K562 (cell line): ENCODE measurements at regions not wholly inside any gene's neighbourhood (a gene's known extent, or its start where the extent isn't known, plus 50 kb on each side); places are given as distances from the start of the nearest gene placed in this dataset.

Source experiments
- CBX5 ChIP-seq: IDR thresholded peaks from 2 replicates; pipeline ENCODE4 v1.6.1; 2014; ENCODE audit warnings: low read depth, borderline replicate concordance
- CEBPB ChIP-seq: fragments of 450-650 bp; IDR thresholded peaks from 2 replicates; pipeline ENCODE4 v1.6.1; 2016; ENCODE audit warnings: missing genetic modification characterization, missing compliant biosample characterization
- CHD1 ChIP-seq: fragments of 200-600 bp; sonication (generic); IDR thresholded peaks from one replicate; pipeline ENCODE4 v1.6.1; 2012; ENCODE audit warnings: mild to moderate bottlenecking, moderate library complexity, low read length, inconsistent platforms
- DMBX1 ChIP-seq: fragments of 250-450 bp; sonication (Bioruptor Pico); IDR thresholded peaks from 2 replicates; pipeline ENCODE4 v1.8.0; 2022; ENCODE audit warnings: inconsistent platforms, mild to moderate bottlenecking, moderate library complexity, borderline replicate concordance
- FOS ChIP-seq: IDR thresholded peaks from 3 replicates; pipeline ENCODE4 v1.6.1; 2011; ENCODE audit not compliant: insufficient read length; ENCODE audit errors: extremely low read depth
- FOXJ3 ChIP-seq: sonication (generic); formaldehyde crosslinking; IDR thresholded peaks from 2 replicates; pipeline ENCODE4 v1.4.0; 2020; ENCODE audit warnings: mild to moderate bottlenecking, missing genetic modification reagents
- FOXK2 ChIP-seq, 2 experiments: fragments of 450-650 bp; IDR thresholded peaks in 1 of 2; conservative IDR thresholded peaks in 1 of 2; 2 replicates each; pipeline ENCODE4 v1.6.1; 2016; ENCODE audit warnings: low read depth in 2 of 2, mild to moderate bottlenecking in 1 of 2
- GATA2 ChIP-seq: sonication (generic); formaldehyde crosslinking; IDR thresholded peaks from 2 replicates; pipeline ENCODE4 v1.4.0; 2020; ENCODE audit warnings: mild to moderate bottlenecking, missing genetic modification reagents
- HDAC6 ChIP-seq: IDR thresholded peaks from 2 replicates; pipeline ENCODE4 v1.6.1; 2012; ENCODE audit warnings: low read depth, mild to moderate bottlenecking, control low read depth, inconsistent platforms, low read length, moderate library complexity
- HNRNPLL ChIP-seq: fragments of 200-400 bp; formaldehyde crosslinking; IDR thresholded peaks from 2 replicates; pipeline ENCODE4 v1.6.1; 2017; ENCODE audit warnings: low read length, low read depth, mild to moderate bottlenecking; ENCODE audit not compliant: poor library complexity, severe bottlenecking
- HNRNPUL1 ChIP-seq: fragments of 200-400 bp; formaldehyde crosslinking; IDR thresholded peaks from 2 replicates; pipeline ENCODE4 v1.6.1; 2017; ENCODE audit warnings: low read length
- KAT7 ChIP-seq: sonication (generic); formaldehyde crosslinking; IDR thresholded peaks from 2 replicates; pipeline ENCODE4 v1.8.0; 2022; ENCODE audit warnings: missing genetic modification reagents, mild to moderate bottlenecking, borderline replicate concordance
- MCM7 ChIP-seq, 2 experiments: fragments of 450-650 bp; IDR thresholded peaks; 2 replicates each; pipeline ENCODE4 v1.6.1; 2016 to 2018
- MYNN ChIP-seq, 2 experiments: sonication (generic); formaldehyde crosslinking in 1 of 2; IDR thresholded peaks; 2 replicates each; pipeline versions ENCODE4 v1.5.0 to v1.6.1; 2016 to 2020; ENCODE audit warnings: antibody characterized with exemption in 1 of 2, missing genetic modification reagents in 1 of 2
- NCOR1 ChIP-seq: fragments of 450-650 bp; IDR thresholded peaks from 2 replicates; pipeline ENCODE4 v1.6.1; 2016; ENCODE audit warnings: mild to moderate bottlenecking, moderate library complexity
- NR1H2 ChIP-seq: sonication (generic); formaldehyde crosslinking; IDR thresholded peaks from 2 replicates; pipeline ENCODE4 v1.4.0; 2020; ENCODE audit warnings: mild to moderate bottlenecking, missing genetic modification reagents
- RBM39 ChIP-seq: fragments of 200-400 bp; formaldehyde crosslinking; optimal IDR thresholded peaks from 2 replicates; pipeline ENCODE3; 2018; ENCODE audit warnings: low read depth, low read length
- RHOXF2B ChIP-seq: fragments of 250-450 bp; sonication (Bioruptor Pico); conservative IDR thresholded peaks from 2 replicates; pipeline ENCODE4 v1.5.1; 2021
- RNF2 ChIP-seq: sonication (generic); IDR thresholded peaks from 2 replicates; pipeline ENCODE4 v1.6.1; 2016
- SAFB2 ChIP-seq: fragments of 200-400 bp; formaldehyde crosslinking; IDR thresholded peaks from 2 replicates; pipeline ENCODE4 v1.6.1; 2018; ENCODE audit warnings: borderline replicate concordance, low read length, low read depth, moderate library complexity; ENCODE audit not compliant: severe bottlenecking
- SNRNP70 ChIP-seq: fragments of 200-400 bp; formaldehyde crosslinking; optimal IDR thresholded peaks from 2 replicates; pipeline ENCODE3; 2017; ENCODE audit warnings: low read depth, low read length
- TSHZ1 ChIP-seq: fragments of 250-450 bp; sonication (Bioruptor Pico); IDR thresholded peaks from 2 replicates; pipeline ENCODE4 v1.4.0; 2020; ENCODE audit warnings: mild to moderate bottlenecking, moderate library complexity
- ZBTB17 ChIP-seq: fragments of 450-650 bp; formaldehyde crosslinking; IDR thresholded peaks from 2 replicates; pipeline ENCODE4 v1.4.0; 2020; ENCODE audit warnings: mild to moderate bottlenecking
- ZNF133 ChIP-seq: fragments of 250-450 bp; sonication (Bioruptor Pico); IDR thresholded peaks from 2 replicates; pipeline ENCODE4 v1.4.0; 2020; ENCODE audit warnings: mild to moderate bottlenecking
- ZNF274 ChIP-seq: IDR thresholded peaks from 2 replicates; pipeline ENCODE4 v1.6.1; 2011; ENCODE audit warnings: low read depth, mild to moderate bottlenecking, low read length, moderate library complexity, borderline replicate concordance
- ZNF311 ChIP-seq: fragments of 250-450 bp; sonication (Bioruptor Pico); IDR thresholded peaks from 2 replicates; pipeline ENCODE4 v1.4.0; 2020; ENCODE audit warnings: mild to moderate bottlenecking, moderate library complexity
- ZNF830 ChIP-seq: fragments of 250-450 bp; sonication (Bioruptor Pico); IDR thresholded peaks from 2 replicates; pipeline ENCODE4 v1.5.0; 2021; ENCODE audit warnings: mild to moderate bottlenecking
- TF ChIP-seq, protein P1 (sequence below): fragments of 250-450 bp; sonication (Bioruptor Pico); IDR thresholded peaks from 2 replicates; pipeline ENCODE4 v1.8.0; 2022; ENCODE audit warnings: moderate library complexity, mild to moderate bottlenecking, inconsistent platforms

- TF ChIP-seq DMBX1 (CRISPR knock-in tag): no peak
- TF ChIP-seq RHOXF2B: no peak
- no peak for TF ChIP-seq CHD1
- no peak for TF ChIP-seq ZBTB17 (CRISPR knock-in tag)
- no peak for TF ChIP-seq MYNN (IDR thresholded peaks at IDR 0.05)
- TF ChIP-seq MYNN (CRISPR knock-in tag; IDR thresholded peaks at IDR 0.05): no peak
- no peak for TF ChIP-seq ZNF133 (CRISPR knock-in tag)
- TF ChIP-seq FOS: no peak
- TF ChIP-seq FOXK2 (conservative IDR thresholded peaks at IDR 0.05 in 1 of 2, IDR thresholded peaks at IDR 0.05 in 1 of 2; ENCODE audit: low read depth in 2 of 2): no peak
- TF ChIP-seq CBX5: 0 out of 2 replicates have a peak, but pooled peaks have one; percentile 46
- no peak for TF ChIP-seq SAFB2
- TF ChIP-seq RNF2: no peak
- TF ChIP-seq HNRNPUL1: no peak
- no peak for TF ChIP-seq FOXJ3
- no peak for TF ChIP-seq KAT7 (CRISPR knock-in tag)
- TF ChIP-seq MCM7 (IDR thresholded peaks at IDR 0.05): no peak
- TF ChIP-seq ZNF274: no peak
- no peak for TF ChIP-seq NR1H2 (CRISPR knock-in tag)
- 0 out of 2 replicates have a peak, but pooled peaks have one; percentile 47 for TF ChIP-seq GATA2
- no peak for TF ChIP-seq CEBPB (tag)
- peak; percentile 76 for TF ChIP-seq NCOR1
- no peak for TF ChIP-seq TSHZ1
- no peak for TF ChIP-seq HDAC6
- no peak for TF ChIP-seq SNRNP70
- no peak for TF ChIP-seq RBM39
- TF ChIP-seq, protein P1, sequence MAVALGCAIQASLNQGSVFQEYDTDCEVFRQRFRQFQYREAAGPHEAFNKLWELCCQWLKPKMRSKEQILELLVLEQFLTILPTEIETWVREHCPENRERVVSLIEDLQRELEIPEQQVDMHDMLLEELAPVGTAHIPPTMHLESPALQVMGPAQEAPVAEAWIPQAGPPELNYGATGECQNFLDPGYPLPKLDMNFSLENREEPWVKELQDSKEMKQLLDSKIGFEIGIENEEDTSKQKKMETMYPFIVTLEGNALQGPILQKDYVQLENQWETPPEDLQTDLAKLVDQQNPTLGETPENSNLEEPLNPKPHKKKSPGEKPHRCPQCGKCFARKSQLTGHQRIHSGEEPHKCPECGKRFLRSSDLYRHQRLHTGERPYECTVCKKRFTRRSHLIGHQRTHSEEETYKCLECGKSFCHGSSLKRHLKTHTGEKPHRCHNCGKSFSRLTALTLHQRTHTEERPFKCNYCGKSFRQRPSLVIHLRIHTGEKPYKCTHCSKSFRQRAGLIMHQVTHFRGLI (CRISPR knock-in tag): no peak
- no peak for TF ChIP-seq ZNF311 (CRISPR knock-in tag)
- no peak for TF ChIP-seq HNRNPLL
- no peak for TF ChIP-seq ZNF830
These were observed 596.6 kb upstream of the CDH5 start (continued) for GRCh38 chr16:65769776-65770438.
